Rectal smooth muscle tissue (tissue), 1 donor: ENCODE measurements at regions not wholly inside any gene's neighbourhood (a gene's known extent, or its start where the extent isn't known, plus 50 kb on each side); places are given as distances from the start of the nearest gene placed in this dataset.

ENCODE experiments used
- H3K27ac ChIP-seq: one replicate; pipeline ENCODE4 v1.7.0; 2013; ENCODE audit warnings: low read depth, low read length, inconsistent platforms
- H3K27me3 ChIP-seq: one replicate; pipeline ENCODE4 v1.7.0; 2013; ENCODE audit warnings: low read length; ENCODE audit not compliant: control insufficient read depth, insufficient read depth
- H3K36me3 ChIP-seq: one replicate; pipeline ENCODE4 v1.7.0; 2013; ENCODE audit warnings: low read length; ENCODE audit not compliant: control insufficient read depth, insufficient read depth
- H3K4me1 ChIP-seq: one replicate; pipeline ENCODE4 v1.7.0; 2013; ENCODE audit warnings: low read length; ENCODE audit not compliant: control insufficient read depth, insufficient read depth
- H3K4me3 ChIP-seq: one replicate; pipeline ENCODE4 v1.7.0; 2013; ENCODE audit warnings: low read length
- H3K9ac ChIP-seq: one replicate; pipeline ENCODE4 v1.7.0; 2013; ENCODE audit warnings: low read length

GRCh38 chr10:85043207-85043606 lies 714.8 kb downstream of the CCSER2 start:
- no peaks in the 10 kb centered on the region for H3K36me3 ChIP-seq
- H3K27ac ChIP-seq: no peak overlapping the region
- H3K9ac ChIP-seq: no peak overlapping the region
- no peaks in the 10 kb centered on the region for H3K4me1 ChIP-seq
- no peaks in the 10 kb centered on the region for H3K27me3 ChIP-seq
- no peak overlapping the region for H3K4me3 ChIP-seq

GRCh38 chr10:85045046-85045445 lies 716.7 kb downstream of the CCSER2 start:
- H3K9ac ChIP-seq: no peak overlapping the region
- no peaks in the 10 kb centered on the region for H3K4me1 ChIP-seq
- no peak overlapping the region for H3K4me3 ChIP-seq
- no peak overlapping the region for H3K27ac ChIP-seq
- H3K36me3 ChIP-seq: no peaks in the 10 kb centered on the region
- H3K27me3 ChIP-seq: no peaks in the 10 kb centered on the region

GRCh38 chr10:85047170-85047834 lies 718.9 kb downstream of the CCSER2 start:
- Histone ChIP-seq H3K36me3 (no peaks in the 10 kb centered on the region), H3K27me3 (no peaks in the 10 kb centered on the region), H3K9ac (no peak overlapping the region), H3K4me3 (no peak overlapping the region), H3K4me1 (no peaks in the 10 kb centered on the region), H3K27ac (no peak overlapping the region)

- Histone ChIP-seq H3K4me1 (no peaks in the 10 kb centered on the region), H3K4me3 (no peak overlapping the region), H3K27ac (no peak overlapping the region), H3K27me3 (no peaks in the 10 kb centered on the region), H3K36me3 (no peaks in the 10 kb centered on the region), H3K9ac (no peak overlapping the region)
Observed at GRCh38 chr10:85047979-85048378, 719.6 kb downstream of the CCSER2 start.

GRCh38 chr10:85048644-85049043 lies 720.3 kb downstream of the CCSER2 start:
- no peaks in the 10 kb centered on the region for H3K4me1 ChIP-seq
- H3K36me3 ChIP-seq: no peaks in the 10 kb centered on the region

GRCh38 chr10:85060944-85061343 lies 732.6 kb downstream of the CCSER2 start:
- Histone ChIP-seq H3K4me3 (no peak overlapping the region), H3K27ac (no peak overlapping the region), H3K9ac (no peak overlapping the region), H3K27me3 (no peaks in the 10 kb centered on the region), H3K36me3 (no peaks in the 10 kb centered on the region), H3K4me1 (no peaks in the 10 kb centered on the region)

More at GRCh38 chr10:85048644-85049043, 720.3 kb downstream of the CCSER2 start:
- H3K4me3 ChIP-seq: no peak overlapping the region
- H3K9ac ChIP-seq: no peak overlapping the region
- no peaks in the 10 kb centered on the region for H3K27me3 ChIP-seq
- no peak overlapping the region for H3K27ac ChIP-seq

GRCh38 chr10:85061401-85061800 lies 733.0 kb downstream of the CCSER2 start:
- Histone ChIP-seq H3K36me3 (no peaks in the 10 kb centered on the region), H3K4me3 (no peak overlapping the region), H3K27me3 (no peaks in the 10 kb centered on the region), H3K27ac (no peak overlapping the region), H3K9ac (no peak overlapping the region), H3K4me1 (no peaks in the 10 kb centered on the region)

- H3K27me3 ChIP-seq: no peaks in the 10 kb centered on the region
- H3K4me3 ChIP-seq: no peak overlapping the region
- H3K4me1 ChIP-seq: no peaks in the 10 kb centered on the region
- H3K36me3 ChIP-seq: no peaks in the 10 kb centered on the region
- no peak overlapping the region for H3K27ac ChIP-seq
- no peak overlapping the region for H3K9ac ChIP-seq
Observed at GRCh38 chr10:85067955-85068354, 739.6 kb downstream of the CCSER2 start.

GRCh38 chr10:85080934-85081333 lies 752.5 kb downstream of the CCSER2 start:
- H3K4me1 ChIP-seq: no peaks in the 10 kb centered on the region
- H3K4me3 ChIP-seq: no peak overlapping the region
- no peak overlapping the region for H3K27ac ChIP-seq
- H3K9ac ChIP-seq: no peak overlapping the region
- no peaks in the 10 kb centered on the region for H3K27me3 ChIP-seq
- no peaks in the 10 kb centered on the region for H3K36me3 ChIP-seq

GRCh38 chr10:85098835-85099521 lies 770.6 kb downstream of the CCSER2 start:
- Histone ChIP-seq H3K36me3 (no peaks in the 10 kb centered on the region), H3K4me1 (no peaks in the 10 kb centered on the region), H3K27ac (no peak overlapping the region), H3K27me3 (no peaks in the 10 kb centered on the region), H3K4me3 (no peak overlapping the region), H3K9ac (no peak overlapping the region)

- Histone ChIP-seq H3K27me3 (no peaks in the 10 kb centered on the region), H3K36me3 (no peaks in the 10 kb centered on the region), H3K4me3 (no peak overlapping the region), H3K4me1 (no peaks in the 10 kb centered on the region), H3K27ac (no peak overlapping the region), H3K9ac (no peak overlapping the region)
Observed at GRCh38 chr10:85100495-85100894, 772.1 kb downstream of the CCSER2 start.

- H3K4me3 ChIP-seq: no peak overlapping the region
- no peaks in the 10 kb centered on the region for H3K36me3 ChIP-seq
- no peak overlapping the region for H3K27ac ChIP-seq
- no peak overlapping the region for H3K9ac ChIP-seq
- no peaks in the 10 kb centered on the region for H3K4me1 ChIP-seq
- H3K27me3 ChIP-seq: no peaks in the 10 kb centered on the region
Observed at GRCh38 chr10:85105614-85106255, 777.3 kb downstream of the CCSER2 start.
